ENCODE measurements at regions not wholly inside any gene's neighbourhood (a gene's known extent, or its start where the extent isn't known, plus 50 kb on each side); places are given as distances from the start of the nearest gene placed in this dataset.

- no peak for DNase-seq (ENCODE audit: low spot score)
Measured at GRCh38 chr16:66171578-66171977, 194.9 kb upstream of the CDH5 start.

GRCh38 chr16:66170989-66171388 lies 195.5 kb upstream of the CDH5 start:
- no peak for DNase-seq (ENCODE audit: low spot score)

DNA sequence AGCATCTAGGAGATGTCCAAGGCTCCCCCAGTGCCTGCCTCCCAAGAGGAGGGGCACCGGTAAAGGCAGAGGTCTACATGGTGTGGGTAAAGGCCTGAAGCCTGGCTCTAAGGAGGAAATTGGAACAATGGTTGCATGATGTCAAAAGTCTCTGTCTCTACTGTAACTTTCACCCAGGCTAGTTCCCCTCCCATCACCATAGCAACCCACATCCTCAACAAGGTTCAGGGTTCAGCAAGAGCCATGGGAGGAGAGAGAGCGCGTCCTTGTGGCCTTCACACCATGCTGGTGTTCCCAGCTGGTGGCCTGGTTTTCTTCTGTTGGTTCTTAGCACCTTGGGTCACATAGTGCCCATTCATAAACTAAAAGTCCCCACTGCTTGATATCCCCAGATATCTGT lies 196.7 kb upstream of the CDH5 start:
- no peak for DNase-seq (ENCODE audit: low spot score)

- no peak for DNase-seq (ENCODE audit: low spot score)
Measured at GRCh38 chr16:66168777-66169176, 197.7 kb upstream of the CDH5 start.

- DNase-seq (ENCODE audit: low spot score) = peak; percentile 32
Measured at GRCh38 chr16:66167564-66168291, 198.8 kb upstream of the CDH5 start.

- DNase-seq (ENCODE audit: low spot score) = no peak
Measured at GRCh38 chr16:66166490-66166889, 200.0 kb upstream of the CDH5 start.

DNA sequence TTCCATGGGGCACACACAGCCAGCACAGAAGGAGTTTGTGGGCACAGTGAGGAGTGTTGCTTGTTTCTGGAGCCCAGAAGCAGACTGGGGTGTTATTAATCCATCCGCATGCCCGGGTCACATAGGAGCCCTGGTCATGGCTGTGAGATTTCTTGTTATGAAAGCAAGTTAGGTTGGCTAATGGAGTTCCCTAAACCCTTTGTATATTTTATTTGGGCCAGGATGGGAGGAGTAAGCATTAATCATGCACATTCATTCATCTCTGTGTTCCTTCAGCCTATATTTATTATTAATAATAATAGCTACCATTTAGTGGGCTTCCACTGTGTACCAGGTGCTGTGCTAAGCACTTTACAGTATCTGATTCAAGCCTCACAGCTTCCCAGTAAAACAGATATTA lies 200.6 kb upstream of the CDH5 start:
- no peak for DNase-seq (ENCODE audit: low spot score)

- no peak for DNase-seq (ENCODE audit: low spot score)
Measured at GRCh38 chr16:66164581-66165247, 201.8 kb upstream of the CDH5 start.

DNA sequence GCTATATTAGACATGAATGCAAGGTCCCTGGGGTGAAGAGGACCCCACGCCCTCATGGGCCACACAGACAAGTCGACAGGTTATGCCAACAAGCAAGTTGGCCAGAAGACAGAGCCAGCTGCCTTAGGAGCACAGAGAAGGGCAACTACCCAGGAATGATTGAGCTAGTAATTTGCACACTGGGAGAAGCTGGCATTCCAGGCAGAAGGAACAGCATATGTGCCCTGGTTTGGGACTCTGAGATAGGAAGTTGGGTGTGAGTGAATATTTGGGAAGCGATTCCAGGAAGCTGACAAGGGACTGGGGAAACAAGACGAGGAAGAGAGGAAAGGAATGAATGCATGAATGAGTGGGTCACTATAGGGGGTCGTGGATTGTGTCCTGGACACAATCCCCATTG lies 203.7 kb upstream of the CDH5 start:
- no peak for DNase-seq (ENCODE audit: low spot score)

- no peak for DNase-seq (ENCODE audit: low spot score)
Measured at GRCh38 chr16:66161942-66162341, 204.5 kb upstream of the CDH5 start.

DNA sequence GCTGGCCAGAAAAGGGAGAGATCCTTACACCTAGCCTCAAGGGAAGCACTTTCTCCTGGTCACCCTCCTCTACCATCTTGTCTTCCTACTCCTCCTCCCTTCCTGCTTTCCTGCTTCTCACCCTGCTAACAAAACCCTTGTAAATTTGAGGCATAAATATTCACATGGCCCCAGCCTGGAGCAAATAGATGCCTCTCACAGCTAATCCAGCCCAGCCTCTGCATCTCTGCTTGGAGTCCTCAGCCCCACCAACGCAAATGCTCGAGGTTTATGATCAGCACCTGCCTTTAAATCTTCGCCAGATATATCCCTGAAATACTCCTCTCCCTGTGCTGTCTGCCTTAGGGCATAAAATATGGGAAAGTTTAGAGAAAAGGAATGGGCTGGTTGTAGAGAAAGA lies 205.2 kb upstream of the CDH5 start:
- DNase-seq (ENCODE audit: low spot score) = no peak

DNA sequence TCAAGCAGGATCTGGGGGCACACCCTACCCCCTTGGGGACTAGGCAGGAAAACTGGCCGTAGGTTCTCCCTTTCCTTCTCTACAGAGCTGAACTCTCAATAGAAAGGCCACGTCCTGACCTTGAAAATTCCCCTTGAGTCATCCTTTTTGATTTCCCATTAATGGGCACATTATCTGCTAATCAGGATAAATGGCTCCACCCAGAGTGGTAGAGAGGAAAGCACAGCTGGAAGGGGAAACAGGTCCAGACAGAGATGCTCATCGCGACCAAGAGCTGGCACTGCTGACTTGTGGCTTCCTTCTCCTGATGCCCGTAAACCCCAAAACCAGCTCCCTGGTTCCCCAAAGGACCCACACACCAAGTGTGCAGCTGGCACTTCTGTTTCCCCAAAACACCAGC lies 206.5 kb upstream of the CDH5 start:
- no peak for DNase-seq (ENCODE audit: low spot score)

GRCh38 chr16:66156538-66156937 lies 210.0 kb upstream of the CDH5 start:
- DNase-seq (ENCODE audit: low spot score) = no peak

GRCh38 chr16:66155933-66156332 lies 210.6 kb upstream of the CDH5 start:
- DNase-seq (ENCODE audit: low spot score) = no peak

GRCh38 chr16:66154801-66155200 lies 211.7 kb upstream of the CDH5 start:
- DNase-seq (ENCODE audit: low spot score) = no peak

GRCh38 chr16:66152823-66153393 lies 213.6 kb upstream of the CDH5 start:
- no peak for DNase-seq (ENCODE audit: low spot score)

DNA sequence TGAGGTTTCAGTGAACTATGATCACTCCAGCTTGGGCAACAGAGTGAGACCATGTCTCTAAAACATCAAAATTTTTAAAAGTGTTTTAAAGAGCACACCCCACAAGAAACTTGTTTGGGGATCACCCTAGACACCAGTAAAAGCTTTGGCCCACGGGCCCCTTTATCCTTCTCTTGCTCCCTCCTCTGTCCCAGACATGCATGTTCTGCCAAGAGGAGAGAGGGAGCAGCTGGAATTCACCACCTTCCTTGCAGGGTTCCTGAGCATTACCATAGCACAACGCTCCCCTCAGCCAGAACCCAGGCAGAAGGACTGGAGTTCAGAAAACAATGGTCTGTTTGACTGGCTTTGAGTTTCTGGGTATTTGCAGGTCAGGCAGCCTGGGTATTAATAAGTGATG lies 214.3 kb upstream of the CDH5 start:
- DNase-seq (ENCODE audit: low spot score) = no peak

- DNase-seq (ENCODE audit: low spot score) = no peak
Measured at GRCh38 chr16:66150698-66151482, 215.6 kb upstream of the CDH5 start.

- no peak for DNase-seq (ENCODE audit: low spot score)
Measured at GRCh38 chr16:66147291-66147690, 219.2 kb upstream of the CDH5 start.

DNA sequence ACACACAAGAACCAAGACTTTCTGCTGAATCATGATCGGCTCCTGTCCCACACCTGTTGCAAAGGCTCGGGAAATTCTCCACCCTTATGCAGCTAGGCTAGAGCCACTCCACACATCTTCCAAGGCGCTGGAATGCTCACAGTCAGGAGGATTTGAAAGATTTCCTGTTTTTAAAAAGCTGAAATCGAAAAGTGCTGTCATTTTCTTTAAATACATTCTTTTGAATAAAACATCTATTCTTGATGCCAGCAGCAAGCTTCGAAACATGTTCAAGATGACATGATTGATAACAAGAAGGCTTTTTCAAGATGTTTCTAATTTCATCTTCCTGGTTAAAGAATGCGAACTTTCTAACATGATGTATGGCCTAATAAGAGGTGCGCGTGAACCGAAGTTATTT lies 219.7 kb upstream of the CDH5 start:
- no peak for DNase-seq (ENCODE audit: low spot score)

GRCh38 chr16:66144641-66145040 lies 221.8 kb upstream of the CDH5 start:
- no peak for DNase-seq (ENCODE audit: low spot score)

DNA sequence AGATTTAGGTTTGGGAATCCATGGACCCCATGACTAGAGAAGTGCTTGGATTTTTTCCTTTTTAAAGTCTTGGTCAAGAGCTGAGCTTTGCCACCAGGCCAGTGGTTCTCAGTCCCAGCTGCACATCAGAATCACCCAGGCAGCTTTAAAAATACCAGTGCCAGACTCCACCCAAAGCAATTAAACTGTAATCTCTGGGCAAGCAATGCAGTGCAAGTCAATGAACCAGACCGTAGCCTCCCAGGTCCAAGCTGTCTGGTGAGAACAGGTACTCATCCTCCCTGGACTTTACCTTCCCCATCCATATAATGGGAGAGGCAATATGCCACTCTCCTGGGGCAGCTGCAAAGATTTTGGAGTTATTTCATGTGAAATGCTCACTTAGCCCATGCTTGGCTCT lies 223.1 kb upstream of the CDH5 start:
- no peak for DNase-seq (ENCODE audit: low spot score)

DNA sequence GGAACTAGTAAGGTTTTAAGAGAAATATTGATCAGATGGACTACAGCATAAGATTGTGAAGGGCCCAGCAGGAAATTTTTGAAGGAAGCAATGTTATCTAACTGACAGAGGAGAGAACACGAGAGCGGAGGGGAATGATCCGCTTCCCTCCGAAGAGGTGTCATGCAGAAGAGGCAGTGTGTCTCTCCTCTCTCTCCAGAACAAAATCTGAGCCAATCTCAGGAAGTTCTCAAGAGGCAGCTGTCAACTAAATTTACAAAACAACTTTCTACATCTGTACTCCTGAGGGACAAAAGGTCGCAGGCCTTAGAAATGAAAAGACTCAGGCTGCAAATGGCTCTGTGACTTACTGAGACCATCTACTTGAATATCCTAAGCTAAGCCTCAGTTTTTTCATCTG lies 224.6 kb upstream of the CDH5 start:
- DNase-seq (ENCODE audit: low spot score) = no peak
